ENCODE measurements at regions not wholly inside any gene's neighbourhood (a gene's known extent, or its start where the extent isn't known, plus 50 kb on each side); places are given as distances from the start of the nearest gene placed in this dataset.

GRCh38 chr13:40345654-40346372 is 320.6 kb downstream of the FOXO1 start:
- TF ChIP-seq CTCF (IDR thresholded peaks at IDR 0.05; ENCODE audit: extremely low read depth, missing control alignments), result no peak
- DNase-seq (ENCODE audit: low spot score), result no peak

- DNase-seq (ENCODE audit: low spot score), result no peak
- TF ChIP-seq CTCF (IDR thresholded peaks at IDR 0.05; ENCODE audit: extremely low read depth, missing control alignments), result no peak
Measured at GRCh38 chr13:40346592-40346991, 319.8 kb downstream of the FOXO1 start.

GRCh38 chr13:40348096-40348679 is 318.3 kb downstream of the FOXO1 start:
- TF ChIP-seq CTCF (IDR thresholded peaks at IDR 0.05; ENCODE audit: extremely low read depth, missing control alignments), result no peak
- DNase-seq (ENCODE audit: low spot score), result no peak

GRCh38 chr13:40350283-40350992 is 316.0 kb downstream of the FOXO1 start:
- no peak for DNase-seq (ENCODE audit: low spot score)
- TF ChIP-seq CTCF (IDR thresholded peaks at IDR 0.05; ENCODE audit: extremely low read depth, missing control alignments), result no peak

GRCh38 chr13:40351537-40352379 is 314.7 kb downstream of the FOXO1 start:
- DNase-seq (ENCODE audit: low spot score), result no peak
- TF ChIP-seq CTCF (IDR thresholded peaks at IDR 0.05; ENCODE audit: extremely low read depth, missing control alignments), result no peak

- DNase-seq (ENCODE audit: low spot score), result no peak
- no peak for TF ChIP-seq CTCF (IDR thresholded peaks at IDR 0.05; ENCODE audit: extremely low read depth, missing control alignments)
Measured at GRCh38 chr13:40352380-40352778, 314.1 kb downstream of the FOXO1 start.

All from GM20000 (cell line).